Parathyroid adenoma (tissue), 2 donors: ENCODE measurements at regions not wholly inside any gene's neighbourhood (a gene's known extent, or its start where the extent isn't known, plus 50 kb on each side); places are given as distances from the start of the nearest gene placed in this dataset.
"Not testable (repeated sequence)": the region's sequence is repeated elsewhere in the genome, so short reads cannot be mapped to it uniquely, and the experiment has no call there.

Experiments used
- H2AFZ ChIP-seq: fragments of 300-600 bp; sonication (generic); one replicate; pipeline ENCODE4 v1.7.0; 2017; ENCODE audit warnings: antibody characterized with exemption, mild to moderate bottlenecking
- H3K27ac ChIP-seq: fragments of 300-600 bp; sonication (generic); one replicate; pipeline ENCODE4 v1.7.0; 2017
- H3K27me3 ChIP-seq: fragments of 300-600 bp; sonication (generic); one replicate; pipeline ENCODE4 v1.7.0; 2017; ENCODE audit warnings: low read length; ENCODE audit not compliant: control insufficient read depth, insufficient read depth
- H3K36me3 ChIP-seq: fragments of 300-600 bp; sonication (generic); one replicate; pipeline ENCODE4 v1.7.0; 2017; ENCODE audit warnings: low read length; ENCODE audit not compliant: control insufficient read depth, insufficient read depth
- H3K4me1 ChIP-seq: fragments of 300-600 bp; sonication (generic); one replicate; pipeline ENCODE4 v1.7.0; 2017; ENCODE audit warnings: control low read depth
- H3K4me2 ChIP-seq: fragments of 300-600 bp; sonication (generic); one replicate; pipeline ENCODE4 v1.7.0; 2017; ENCODE audit warnings: low read length
- H3K4me3 ChIP-seq: fragments of 300-600 bp; sonication (generic); one replicate; pipeline ENCODE4 v1.7.0; 2017; ENCODE audit warnings: low read depth, low read length
- H3K79me2 ChIP-seq: fragments of 300-600 bp; sonication (generic); one replicate; pipeline ENCODE4 v1.7.0; 2017; ENCODE audit warnings: control low read depth
- H3K9ac ChIP-seq: fragments of 300-600 bp; sonication (generic); one replicate; pipeline ENCODE4 v1.7.0; 2017; ENCODE audit warnings: mild to moderate bottlenecking
- H3K9me3 ChIP-seq: fragments of 300-600 bp; sonication (generic); one replicate; pipeline ENCODE4 v1.7.0; 2017; ENCODE audit warnings: low read length; ENCODE audit not compliant: control insufficient read depth
- CTCF ChIP-seq: fragments of 300-600 bp; sonication (generic); IDR thresholded peaks from one replicate; pipeline ENCODE4 v1.7.0; 2017; ENCODE audit warnings: antibody characterized with exemption, mild to moderate bottlenecking
- donor health status: primary hyperparathyroidism.

- Histone ChIP-seq H3K9ac (no peak overlapping the region), H3K4me3 (no peak overlapping the region), H3K9me3 (no peaks in the 10 kb centered on the region)
These were observed 81.4 kb upstream of the TBC1D5 start for GRCh38 chr3:17823816-17824215.

GRCh38 chr3:17823036-17823435 is 80.6 kb upstream of the TBC1D5 start:
- H3K27me3 ChIP-seq, result no peaks in the 10 kb centered on the region
- no peak overlapping the region for H3K27ac ChIP-seq
- H3K9ac ChIP-seq, result no peak overlapping the region
- no peaks in the 10 kb centered on the region for H3K4me1 ChIP-seq
- no peaks in the 10 kb centered on the region for H3K9me3 ChIP-seq
- no peak overlapping the region for H3K4me2 ChIP-seq
- H3K79me2 ChIP-seq, result no peaks in the 10 kb centered on the region
- no peaks in the 10 kb centered on the region for H3K36me3 ChIP-seq
- H3K4me3 ChIP-seq, result no peak overlapping the region
- no peak overlapping the region for H2AFZ ChIP-seq
- no peak for TF ChIP-seq CTCF

More at GRCh38 chr3:17823816-17824215, 81.4 kb upstream of the TBC1D5 start:
- TF ChIP-seq CTCF, result no peak
- Histone ChIP-seq H3K36me3 (no peaks in the 10 kb centered on the region), H3K4me1 (no peaks in the 10 kb centered on the region), H3K27me3 (no peaks in the 10 kb centered on the region), H3K79me2 (no peaks in the 10 kb centered on the region), H3K27ac (no peak overlapping the region), H2AFZ (no peak overlapping the region), H3K4me2 (no peak overlapping the region)

GRCh38 chr3:17820704-17821103 is 78.3 kb upstream of the TBC1D5 start:
- Histone ChIP-seq H3K27me3 (no peaks in the 10 kb centered on the region), H3K9ac (no peak overlapping the region), H3K79me2 (no peaks in the 10 kb centered on the region), H3K9me3 (no peaks in the 10 kb centered on the region), H3K4me1 (no peaks in the 10 kb centered on the region), H3K36me3 (no peaks in the 10 kb centered on the region), H3K4me3 (no peak overlapping the region), H3K27ac (no peak overlapping the region), H2AFZ (no peak overlapping the region), H3K4me2 (no peak overlapping the region)
- TF ChIP-seq CTCF, result no peak

GRCh38 chr3:17820275-17820674 is 77.8 kb upstream of the TBC1D5 start:
- no peak for TF ChIP-seq CTCF
- H3K4me1 ChIP-seq, result no peaks in the 10 kb centered on the region
- H3K9me3 ChIP-seq, result no peaks in the 10 kb centered on the region
- H3K27me3 ChIP-seq, result no peaks in the 10 kb centered on the region
- H2AFZ ChIP-seq, result no peak overlapping the region
- no peak overlapping the region for H3K27ac ChIP-seq
- H3K9ac ChIP-seq, result no peak overlapping the region
- no peak overlapping the region for H3K4me3 ChIP-seq
- no peak overlapping the region for H3K4me2 ChIP-seq
- no peaks in the 10 kb centered on the region for H3K79me2 ChIP-seq
- no peaks in the 10 kb centered on the region for H3K36me3 ChIP-seq

- H3K36me3 ChIP-seq, H3K4me3 ChIP-seq, H3K9me3 ChIP-seq: not testable (repeated sequence)
These were observed 75.5 kb upstream of the TBC1D5 start for GRCh38 chr3:17817973-17818372.

More at GRCh38 chr3:17817973-17818372, 75.5 kb upstream of the TBC1D5 start:
- not testable (repeated sequence) for H3K79me2 ChIP-seq, H3K4me1 ChIP-seq, H3K27ac ChIP-seq, H3K27me3 ChIP-seq, H3K4me2 ChIP-seq, H3K9ac ChIP-seq, H2AFZ ChIP-seq
